Subcutaneous abdominal adipose tissue (tissue), 5 donors: ENCODE measurements at regions not wholly inside any gene's neighbourhood (a gene's known extent, or its start where the extent isn't known, plus 50 kb on each side); places are given as distances from the start of the nearest gene placed in this dataset.

ENCODE experiments used
- H3K27ac ChIP-seq: one replicate; pipeline ENCODE4 v1.7.0; 2013; ENCODE audit warnings: low read depth, mild to moderate bottlenecking, inconsistent platforms, low read length, moderate library complexity
- H3K27me3 ChIP-seq, 5 donors: one replicate each; pipeline ENCODE4 v1.7.0; 2013; ENCODE audit warnings: low read length in 5 of 5, inconsistent platforms in 1 of 5; ENCODE audit not compliant: control insufficient read depth in 5 of 5, insufficient read depth in 4 of 5
- H3K36me3 ChIP-seq, 5 donors: one replicate each; pipeline ENCODE4 v1.7.0; 2013; ENCODE audit warnings: low read length in 5 of 5; ENCODE audit not compliant: control insufficient read depth in 5 of 5, insufficient read depth in 5 of 5
- H3K4me1 ChIP-seq, 5 donors: one replicate each; pipeline ENCODE4 v1.7.0; 2013; ENCODE audit warnings: low read length in 5 of 5, mild to moderate bottlenecking in 3 of 5, moderate library complexity in 1 of 5; ENCODE audit not compliant: control insufficient read depth in 5 of 5, insufficient read depth in 5 of 5
- H3K4me3 ChIP-seq, 5 donors: one replicate each; pipeline ENCODE4 v1.7.0; 2013; ENCODE audit warnings: low read length in 5 of 5, low read depth in 1 of 5
- H3K9ac ChIP-seq, 5 donors: one replicate each; pipeline ENCODE4 v1.7.0; 2013; ENCODE audit warnings: low read length in 5 of 5, mild to moderate bottlenecking in 4 of 5, moderate library complexity in 3 of 5
- H3K9me3 ChIP-seq, 5 donors: one replicate each; pipeline ENCODE4 v1.7.0; 2013; ENCODE audit warnings: low read length in 5 of 5; ENCODE audit not compliant: control insufficient read depth in 5 of 5
- donor health status: healthy.
- donor health status: healthy.
- donor health status: healthy.
- donor health status: healthy.
- donor health status: healthy.

GRCh38 chr5:108602830-108603229 lies 144.9 kb upstream of the FER start:
- Histone ChIP-seq H3K27me3 (no peaks in the 10 kb centered on the region), H3K27ac (no peak overlapping the region), H3K9ac (no peak overlapping the region), H3K9me3 (no peaks in the 10 kb centered on the region), H3K36me3 (no peaks in the 10 kb centered on the region), H3K4me1 (no peaks in the 10 kb centered on the region), H3K4me3 (no peak overlapping the region)

GRCh38 chr5:108590799-108591198 lies 156.9 kb upstream of the FER start:
- Histone ChIP-seq H3K9ac (no peak overlapping the region), H3K27ac (no peak overlapping the region), H3K27me3 (no peaks in the 10 kb centered on the region), H3K9me3 (peaks cover 0 to 3% (median 2%) of the 10 kb centered on the region in 5 donors), H3K4me1 (no peaks in the 10 kb centered on the region), H3K4me3 (no peak overlapping the region), H3K36me3 (no peaks in the 10 kb centered on the region)

GRCh38 chr5:108588323-108588722 lies 159.4 kb upstream of the FER start:
- Histone ChIP-seq H3K4me1 (no peaks in the 10 kb centered on the region), H3K27ac (no peak overlapping the region), H3K9me3 (peaks cover 0 to 3% (median 2%) of the 10 kb centered on the region in 5 donors), H3K27me3 (no peaks in the 10 kb centered on the region), H3K4me3 (no peak overlapping the region), H3K9ac (no peak overlapping the region), H3K36me3 (no peaks in the 10 kb centered on the region)

GRCh38 chr5:108587821-108588220 lies 159.9 kb upstream of the FER start:
- peaks cover 0 to 3% (median 2%) of the 10 kb centered on the region in 5 donors for H3K9me3 ChIP-seq
- H3K27me3 ChIP-seq = no peaks in the 10 kb centered on the region
- no peak overlapping the region for H3K4me3 ChIP-seq
- no peaks in the 10 kb centered on the region for H3K36me3 ChIP-seq
- no peak overlapping the region for H3K9ac ChIP-seq
- peaks cover 0 to 4% (median 0%) of the 10 kb centered on the region in 5 donors for H3K4me1 ChIP-seq
- H3K27ac ChIP-seq = no peak overlapping the region

- no peaks in the 10 kb centered on the region for H3K9me3 ChIP-seq
Measured at GRCh38 chr5:108581026-108581425, 166.7 kb upstream of the FER start.

GRCh38 chr5:108579236-108579635 lies 168.5 kb upstream of the FER start:
- no peak overlapping the region for H3K9ac ChIP-seq
- peaks cover 0 to 7% (median 1%) of the 10 kb centered on the region in 5 donors for H3K9me3 ChIP-seq
- H3K4me3 ChIP-seq = no peak overlapping the region
- peaks cover 0 to 6% (median 0%) of the 10 kb centered on the region in 5 donors for H3K4me1 ChIP-seq
- H3K36me3 ChIP-seq = no peaks in the 10 kb centered on the region
- H3K27me3 ChIP-seq = no peaks in the 10 kb centered on the region
- no peak overlapping the region for H3K27ac ChIP-seq

More at GRCh38 chr5:108581026-108581425, 166.7 kb upstream of the FER start:
- Histone ChIP-seq H3K27ac (no peak overlapping the region), H3K9ac (no peak overlapping the region), H3K36me3 (no peaks in the 10 kb centered on the region), H3K4me3 (no peak overlapping the region), H3K4me1 (peaks cover 0 to 6% (median 0%) of the 10 kb centered on the region in 5 donors), H3K27me3 (no peaks in the 10 kb centered on the region)

GRCh38 chr5:108578791-108579190 lies 168.9 kb upstream of the FER start:
- no peaks in the 10 kb centered on the region for H3K27me3 ChIP-seq
- peaks cover 0 to 6% (median 0%) of the 10 kb centered on the region in 5 donors for H3K4me1 ChIP-seq
- H3K4me3 ChIP-seq = no peak overlapping the region
- no peak overlapping the region for H3K27ac ChIP-seq
- peaks cover 0 to 9% (median 3%) of the 10 kb centered on the region in 5 donors for H3K9me3 ChIP-seq
- no peak overlapping the region for H3K9ac ChIP-seq
- H3K36me3 ChIP-seq = no peaks in the 10 kb centered on the region

- H3K4me1 ChIP-seq = no peaks in the 10 kb centered on the region
- no peak overlapping the region for H3K9ac ChIP-seq
- H3K27me3 ChIP-seq = no peaks in the 10 kb centered on the region
- H3K36me3 ChIP-seq = no peaks in the 10 kb centered on the region
- no peak overlapping the region for H3K27ac ChIP-seq
- H3K4me3 ChIP-seq = no peak overlapping the region
- no peaks in the 10 kb centered on the region for H3K9me3 ChIP-seq
Measured at GRCh38 chr5:108567429-108567828, 180.3 kb upstream of the FER start.

GRCh38 chr5:108564441-108564840 lies 182.5 kb upstream of the FBXL17 start:
- Histone ChIP-seq H3K4me1 (peaks cover 0 to 16% (median 14%) of the 10 kb centered on the region in 5 donors), H3K27ac (no peak overlapping the region), H3K4me3 (no peak overlapping the region), H3K36me3 (no peaks in the 10 kb centered on the region), H3K9me3 (no peaks in the 10 kb centered on the region), H3K27me3 (no peaks in the 10 kb centered on the region), H3K9ac (no peak overlapping the region)

GRCh38 chr5:108562205-108562454 lies 180.2 kb upstream of the FBXL17 start:
- Histone ChIP-seq H3K36me3 (no peaks in the 10 kb centered on the region), H3K27me3 (no peaks in the 10 kb centered on the region), H3K4me1 (peaks cover 0 to 16% (median 14%) of the 10 kb centered on the region in 5 donors), H3K4me3 (no peak overlapping the region), H3K27ac (no peak overlapping the region), H3K9me3 (no peaks in the 10 kb centered on the region), H3K9ac (no peak overlapping the region)
